ENCODE measurements at regions not wholly inside any gene's neighbourhood (a gene's known extent, or its start where the extent isn't known, plus 50 kb on each side); places are given as distances from the start of the nearest gene placed in this dataset.

DNA sequence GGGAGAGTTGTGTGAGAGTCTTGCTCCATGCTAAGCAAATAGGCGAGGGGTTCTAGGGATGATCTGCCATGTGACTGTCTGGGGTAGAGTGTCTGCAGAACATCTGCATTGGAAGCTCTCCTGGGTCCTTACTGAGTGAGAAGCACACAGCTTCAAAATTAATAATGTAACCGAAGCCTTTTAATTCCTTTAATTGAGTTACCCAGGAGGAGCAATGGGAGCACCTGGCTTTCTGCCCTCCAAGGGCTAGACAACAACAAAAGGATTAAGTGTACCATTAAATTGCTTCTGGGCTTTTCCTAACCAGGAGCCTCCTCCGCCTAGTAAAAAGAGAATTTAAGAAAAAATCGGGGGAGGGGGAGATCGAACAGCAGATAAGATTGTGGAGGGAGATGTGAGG, 102.0 kb upstream of the TBX20 start:
- TF ChIP-seq, protein P1, sequence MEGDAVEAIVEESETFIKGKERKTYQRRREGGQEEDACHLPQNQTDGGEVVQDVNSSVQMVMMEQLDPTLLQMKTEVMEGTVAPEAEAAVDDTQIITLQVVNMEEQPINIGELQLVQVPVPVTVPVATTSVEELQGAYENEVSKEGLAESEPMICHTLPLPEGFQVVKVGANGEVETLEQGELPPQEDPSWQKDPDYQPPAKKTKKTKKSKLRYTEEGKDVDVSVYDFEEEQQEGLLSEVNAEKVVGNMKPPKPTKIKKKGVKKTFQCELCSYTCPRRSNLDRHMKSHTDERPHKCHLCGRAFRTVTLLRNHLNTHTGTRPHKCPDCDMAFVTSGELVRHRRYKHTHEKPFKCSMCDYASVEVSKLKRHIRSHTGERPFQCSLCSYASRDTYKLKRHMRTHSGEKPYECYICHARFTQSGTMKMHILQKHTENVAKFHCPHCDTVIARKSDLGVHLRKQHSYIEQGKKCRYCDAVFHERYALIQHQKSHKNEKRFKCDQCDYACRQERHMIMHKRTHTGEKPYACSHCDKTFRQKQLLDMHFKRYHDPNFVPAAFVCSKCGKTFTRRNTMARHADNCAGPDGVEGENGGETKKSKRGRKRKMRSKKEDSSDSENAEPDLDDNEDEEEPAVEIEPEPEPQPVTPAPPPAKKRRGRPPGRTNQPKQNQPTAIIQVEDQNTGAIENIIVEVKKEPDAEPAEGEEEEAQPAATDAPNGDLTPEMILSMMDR (IDR thresholded peaks at IDR 0.05): no peak
- no peak for TF ChIP-seq POLR2A (IDR thresholded peaks at IDR 0.05)
